ENCODE measurements at regions not wholly inside any gene's neighbourhood (a gene's known extent, or its start where the extent isn't known, plus 50 kb on each side); places are given as distances from the start of the nearest gene placed in this dataset.
A peak's percentile ranks its signal among the peaks of the same experiment; 100 is the strongest.

- no peaks in the 10 kb centered on the region for H3K36me3 ChIP-seq
- TF ChIP-seq CTCF (IDR thresholded peaks at IDR 0.05) = no peak
- TF ChIP-seq POLR2A (IDR thresholded peaks at IDR 0.05) = no peak
- no peaks in the 10 kb centered on the region for H3K27me3 ChIP-seq
- no peaks in the 10 kb centered on the region for H3K9me3 ChIP-seq
- no peak overlapping the region for H3K27ac ChIP-seq
- DNase-seq = no peak
- H3K4me3 ChIP-seq = no peak overlapping the region
- peaks cover 0 to 6% (median 0%) of the 10 kb centered on the region in 4 donors for H3K4me1 ChIP-seq
Measured at GRCh38 chr5:157997991-157998504, 139.1 kb upstream of the CLINT1 start.

DNA sequence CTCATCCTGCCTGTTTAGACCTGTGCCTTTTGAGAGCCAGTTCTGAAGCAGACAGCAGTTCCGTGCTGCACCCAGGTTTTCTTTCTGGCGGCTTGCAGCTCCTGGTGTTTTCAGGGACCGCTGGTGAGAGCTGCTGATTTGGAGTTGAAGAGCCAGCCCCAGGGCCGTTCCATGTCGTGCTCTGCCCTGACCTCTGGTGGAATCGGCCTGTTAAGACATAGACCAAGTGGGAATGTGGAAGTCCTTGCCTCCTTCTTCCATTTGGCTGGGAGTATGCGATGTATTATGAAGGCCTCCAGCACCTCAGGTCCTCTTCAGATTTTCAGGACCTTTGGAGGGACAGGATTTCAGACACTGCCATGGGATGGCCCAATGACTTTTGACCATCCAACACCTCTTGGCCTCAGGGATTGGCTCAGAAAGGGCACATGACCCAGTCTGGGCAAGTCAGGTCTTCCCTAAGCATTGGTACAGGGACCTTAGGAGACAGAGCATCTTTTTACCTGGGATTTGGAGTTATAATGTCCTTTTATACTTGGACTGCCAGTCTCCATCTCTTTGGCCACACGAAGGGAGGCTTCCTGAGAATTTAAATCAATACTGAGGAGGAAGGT is 136.1 kb upstream of the CLINT1 start:
- Histone ChIP-seq H3K9me3 (no peaks in the 10 kb centered on the region), H3K36me3 (no peaks in the 10 kb centered on the region), H3K27ac (no peak overlapping the region), H3K4me3 (no peak overlapping the region), H3K27me3 (no peaks in the 10 kb centered on the region), H3K4me1 (peaks cover 0 to 6% (median 0%) of the 10 kb centered on the region in 4 donors)
- TF ChIP-seq CTCF (IDR thresholded peaks at IDR 0.05) = peak; percentile 24 to 78 (median 64)
- TF ChIP-seq POLR2A (IDR thresholded peaks at IDR 0.05) = peak in 1 of 2 donors; percentile 11
- DNase-seq = peak; percentile 40 to 77 (median 73)

GRCh38 chr5:157993986-157994691 is 135.2 kb upstream of the CLINT1 start:
- no peak for TF ChIP-seq POLR2A (IDR thresholded peaks at IDR 0.05)
- no peak for TF ChIP-seq CTCF (IDR thresholded peaks at IDR 0.05)
- Histone ChIP-seq H3K4me3 (no peak overlapping the region), H3K4me1 (peaks cover 0 to 6% (median 0%) of the 10 kb centered on the region in 4 donors), H3K36me3 (no peaks in the 10 kb centered on the region), H3K27ac (no peak overlapping the region), H3K9me3 (no peaks in the 10 kb centered on the region), H3K27me3 (no peaks in the 10 kb centered on the region)
- no peak for DNase-seq

DNA sequence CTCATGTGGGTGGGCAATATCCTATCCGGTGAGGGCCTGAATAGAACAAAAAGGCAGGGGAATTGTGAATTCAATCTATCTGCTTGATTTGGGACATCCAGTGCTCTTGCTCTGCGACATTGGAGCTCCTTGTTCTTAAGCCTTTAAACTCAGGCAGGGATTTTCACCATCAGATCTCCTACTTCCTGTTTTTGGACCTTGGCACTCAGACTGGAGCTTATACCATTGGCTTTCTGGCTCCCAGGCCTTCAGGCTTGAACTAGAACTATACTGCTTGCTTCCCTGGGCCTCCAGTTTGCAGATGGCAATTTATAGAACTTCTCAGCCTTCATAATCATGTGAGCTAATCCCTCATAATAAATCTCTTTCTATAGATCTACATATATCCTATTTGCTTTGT is 134.3 kb upstream of the CLINT1 start:
- no peaks in the 10 kb centered on the region for H3K27me3 ChIP-seq
- H3K36me3 ChIP-seq = no peaks in the 10 kb centered on the region
- H3K27ac ChIP-seq = no peak overlapping the region
- TF ChIP-seq CTCF (IDR thresholded peaks at IDR 0.05) (no peak), POLR2A (IDR thresholded peaks at IDR 0.05) (no peak)
- no peak for DNase-seq
- no peaks in the 10 kb centered on the region for H3K9me3 ChIP-seq
- H3K4me3 ChIP-seq = no peak overlapping the region
- H3K4me1 ChIP-seq = peaks cover 0 to 6% (median 0%) of the 10 kb centered on the region in 4 donors

- H3K27ac ChIP-seq = no peak overlapping the region
- H3K27me3 ChIP-seq = no peaks in the 10 kb centered on the region
- DNase-seq = no peak
- H3K4me1 ChIP-seq = peaks cover 0 to 6% (median 0%) of the 10 kb centered on the region in 4 donors
- no peaks in the 10 kb centered on the region for H3K36me3 ChIP-seq
- H3K9me3 ChIP-seq = no peaks in the 10 kb centered on the region
- no peak overlapping the region for H3K4me3 ChIP-seq
- TF ChIP-seq POLR2A (IDR thresholded peaks at IDR 0.05) (no peak), CTCF (IDR thresholded peaks at IDR 0.05) (no peak)
Measured at GRCh38 chr5:157990583-157991181, 131.7 kb upstream of the CLINT1 start.

Data from Peyer's patch (tissue), 4 donors.